ENCODE measurements at regions not wholly inside any gene's neighbourhood (a gene's known extent, or its start where the extent isn't known, plus 50 kb on each side); places are given as distances from the start of the nearest gene placed in this dataset.

DNA sequence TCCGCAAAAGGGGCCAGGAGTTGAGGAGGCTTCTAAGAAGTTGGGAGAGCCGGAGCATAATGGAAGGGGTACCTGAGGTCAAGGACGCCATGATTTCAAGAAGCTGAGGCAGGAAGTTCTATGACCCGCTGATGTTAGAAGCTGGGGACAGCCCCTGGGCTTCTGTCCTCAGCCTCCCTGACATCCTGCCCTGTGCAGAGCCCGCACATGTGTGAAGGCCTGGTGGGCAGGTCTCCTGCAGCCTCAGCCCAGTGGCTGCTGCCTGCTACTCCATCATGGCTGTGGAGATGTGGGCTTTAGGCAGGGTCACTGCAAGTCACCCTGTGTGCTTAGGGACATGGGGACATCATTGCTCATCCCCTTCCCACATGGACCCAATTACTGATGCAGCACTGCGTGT lies 53.8 kb upstream of the PCBD1 start:
- no peak overlapping the region for H3K4me2 ChIP-seq (ENCODE audit: low read length)
- no peaks in the 10 kb centered on the region for H3K9me2 ChIP-seq (ENCODE audit: insufficient read depth)
- no peaks in the 10 kb centered on the region for H3K79me2 ChIP-seq (ENCODE audit: insufficient read depth, low read length)
- TF ChIP-seq SIN3A (IDR thresholded peaks at IDR 0.05; ENCODE audit: low read depth) (no peak), POLR2A (IDR thresholded peaks at IDR 0.05; ENCODE audit: borderline replicate concordance, extremely low read depth, insufficient read depth, insufficient read length) (no peak)
- CTCF ChIA-PET: no interaction called here
- intact Hi-C loops (cut with micrococcal nuclease): no loop called here
- no peaks in the 10 kb centered on the region for H4K20me1 ChIP-seq (ENCODE audit: insufficient read depth)
- no peak overlapping the region for H3K27ac ChIP-seq (ENCODE audit: low read depth, low read length)
- no peak overlapping the region for H2AFZ ChIP-seq (ENCODE audit: low read depth, low read length, poor library complexity, severe bottlenecking)
- POLR2A ChIA-PET: no interaction called here
- BruUV-seq (replicated peaks): no TSS peak
- H3K4me1 ChIP-seq (ENCODE audit: control insufficient read depth in 1 of 2, insufficient read depth in 2 of 2, low read length in 2 of 2): peaks cover 0 to 4% of the 10 kb centered on the region in 2 experiments; a peak in 1 of 4 replicates
- peaks cover 4% of the 10 kb centered on the region; the same call in 1 of the 2 replicates for H3K27me3 ChIP-seq (ENCODE audit: insufficient read depth, low read length)
- H3K9ac ChIP-seq (ENCODE audit: low read length): no peak overlapping the region
- no peak for ATAC-seq
- no peaks in the 10 kb centered on the region for H3K9me3 ChIP-seq (ENCODE audit: control insufficient read depth in 1 of 2, insufficient read depth in 1 of 2, low read depth in 1 of 2, low read length in 2 of 2)
- H3K4me3 ChIP-seq (replicated peaks in 1 of 2; ENCODE audit: low read depth in 1 of 2, low read length in 2 of 2): no peak overlapping the region
- DNase-seq (ENCODE audit: low read depth, low spot score): no peak
- no peaks in the 10 kb centered on the region for H3K36me3 ChIP-seq (ENCODE audit: control insufficient read depth in 1 of 2, insufficient read depth in 2 of 2, low read length in 2 of 2)
- RAD21 ChIA-PET (ENCODE audit: low non-redundant PET in 1 of 2, low total read pairs in 2 of 2, uncharacterized antibody in 2 of 2, unreplicated experiment in 2 of 2): no interaction called here

- Histone ChIP-seq H3K9me3 (ENCODE audit: control insufficient read depth in 1 of 2, insufficient read depth in 1 of 2, low read depth in 1 of 2, low read length in 2 of 2) (no peaks in the 10 kb centered on the region), H3K27me3 (ENCODE audit: insufficient read depth, low read length) (peaks cover 4% of the 10 kb centered on the region; the same call in 1 of the 2 replicates), H3K4me3 (replicated peaks in 1 of 2; ENCODE audit: low read depth in 1 of 2, low read length in 2 of 2) (no peak overlapping the region), H3K79me2 (ENCODE audit: insufficient read depth, low read length) (no peaks in the 10 kb centered on the region), H3K4me2 (ENCODE audit: low read length) (no peak overlapping the region), H3K4me1 (ENCODE audit: control insufficient read depth in 1 of 2, insufficient read depth in 2 of 2, low read length in 2 of 2) (peaks cover 0 to 4% of the 10 kb centered on the region in 2 experiments; a peak in 1 of 4 replicates), H4K20me1 (ENCODE audit: insufficient read depth) (no peaks in the 10 kb centered on the region), H2AFZ (ENCODE audit: low read depth, low read length, poor library complexity, severe bottlenecking) (no peak overlapping the region), H3K9me2 (ENCODE audit: insufficient read depth) (no peaks in the 10 kb centered on the region), H3K9ac (ENCODE audit: low read length) (no peak overlapping the region), H3K27ac (ENCODE audit: low read depth, low read length) (no peak overlapping the region), H3K36me3 (ENCODE audit: control insufficient read depth in 1 of 2, insufficient read depth in 2 of 2, low read length in 2 of 2) (no peaks in the 10 kb centered on the region)
- intact Hi-C loops (cut with micrococcal nuclease): no loop called here
- TF ChIP-seq EZH2 (IDR thresholded peaks at IDR 0.05): no peak
- no peak for TF ChIP-seq TCF7L2 (IDR thresholded peaks at IDR 0.05; ENCODE audit: borderline replicate concordance, extremely low read depth, insufficient read depth, insufficient read length)
- no peak for TF ChIP-seq ZFX (IDR thresholded peaks at IDR 0.05)
- no peak for TF ChIP-seq JUND (IDR thresholded peaks at IDR 0.05)
- TF ChIP-seq SIN3A (IDR thresholded peaks at IDR 0.05; ENCODE audit: low read depth): no peak
- TF ChIP-seq EGR1 (IDR thresholded peaks at IDR 0.05; ENCODE audit: low read depth): no peak
- TF ChIP-seq, protein P1, sequence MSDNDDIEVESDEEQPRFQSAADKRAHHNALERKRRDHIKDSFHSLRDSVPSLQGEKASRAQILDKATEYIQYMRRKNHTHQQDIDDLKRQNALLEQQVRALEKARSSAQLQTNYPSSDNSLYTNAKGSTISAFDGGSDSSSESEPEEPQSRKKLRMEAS (IDR thresholded peaks at IDR 0.05): no peak
- no peak for TF ChIP-seq ELF1 (IDR thresholded peaks at IDR 0.05; ENCODE audit: borderline replicate concordance, low read depth)
- no peak for TF ChIP-seq REST (IDR thresholded peaks at IDR 0.05; ENCODE audit: low read depth)
- TF ChIP-seq CTCF (IDR thresholded peaks at IDR 0.05 in 2 of 3, conservative IDR thresholded peaks at IDR 0.05 in 1 of 3; ENCODE audit: borderline replicate concordance in 1 of 3, insufficient read depth in 1 of 3, low read depth in 2 of 3, low read length in 2 of 3): no peak
- TF ChIP-seq ZNF274 (IDR thresholded peaks at IDR 0.05; ENCODE audit: low read depth, low read length): no peak
- TF ChIP-seq CBX3 (IDR thresholded peaks at IDR 0.05; ENCODE audit: low read depth): no peak
- TF ChIP-seq, protein P2, sequence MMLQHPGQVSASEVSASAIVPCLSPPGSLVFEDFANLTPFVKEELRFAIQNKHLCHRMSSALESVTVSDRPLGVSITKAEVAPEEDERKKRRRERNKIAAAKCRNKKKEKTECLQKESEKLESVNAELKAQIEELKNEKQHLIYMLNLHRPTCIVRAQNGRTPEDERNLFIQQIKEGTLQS (IDR thresholded peaks at IDR 0.05): no peak
- no peak for TF ChIP-seq RAD21 (IDR thresholded peaks at IDR 0.05; ENCODE audit: low read depth)
- BruUV-seq (replicated peaks): no TSS peak
- ChIA-PET CTCF (no interaction called here), POLR2A (no interaction called here), RAD21 (ENCODE audit: low non-redundant PET in 1 of 2, low total read pairs in 2 of 2, uncharacterized antibody in 2 of 2, unreplicated experiment in 2 of 2) (no interaction called here)
- DNase-seq (ENCODE audit: low read depth, low spot score) (no peak), ATAC-seq (no peak)
Observed at GRCh38 chr10:70942725-70943124, 54.4 kb upstream of the PCBD1 start.

All from HCT116 (cell line).